GM12873 (cell line): ENCODE measurements at regions not wholly inside any gene's neighbourhood (a gene's known extent, or its start where the extent isn't known, plus 50 kb on each side); places are given as distances from the start of the nearest gene placed in this dataset.

Experiments used
- CTCF ChIP-seq: IDR thresholded peaks from 2 replicates; pipeline ENCODE4 v1.5.1; 2012; ENCODE audit warnings: low read depth, mild to moderate bottlenecking, moderate library complexity, low read length, control low read depth; ENCODE audit not compliant: insufficient read depth; ENCODE audit errors: missing control alignments

GRCh38 chr19:28549680-28550277 is 663.2 kb downstream of the UQCRFS1 start:
- no peak for TF ChIP-seq CTCF

GRCh38 chr19:28546148-28546685 is 666.7 kb downstream of the UQCRFS1 start:
- TF ChIP-seq CTCF, result no peak

GRCh38 chr19:28544451-28545261 is 668.3 kb downstream of the UQCRFS1 start:
- TF ChIP-seq CTCF, result no peak

- no peak for TF ChIP-seq CTCF
Observed at GRCh38 chr19:28543244-28543776, 669.6 kb downstream of the UQCRFS1 start.

- TF ChIP-seq CTCF, result no peak
Observed at GRCh38 chr19:28542394-28543243, 670.3 kb downstream of the UQCRFS1 start.

GRCh38 chr19:28541602-28542393 is 671.2 kb downstream of the UQCRFS1 start:
- TF ChIP-seq CTCF, result no peak
